GM10248 (cell line): ENCODE measurements at regions not wholly inside any gene's neighbourhood (a gene's known extent, or its start where the extent isn't known, plus 50 kb on each side); places are given as distances from the start of the nearest gene placed in this dataset.
A peak's percentile ranks its signal among the peaks of the same experiment; 100 is the strongest.

Experiments used
- CTCF ChIA-PET: fragments of 300-600 bp; sonication (Branson Sonifier 250); formaldehyde crosslinking; extraction: SDS; loops from one replicate; lab custom pipeline; 2021; ENCODE audit warnings: antibody characterized with exemption; lab: Yijun Ruan, JAX
- POLR2A ChIA-PET: fragments of 350-650 bp; sonication (Branson Sonifier 250); formaldehyde crosslinking; extraction: SDS; loops from one replicate; lab custom pipeline; 2020; ENCODE audit warnings: antibody characterized with exemption; lab: Yijun Ruan, JAX
- DNase-seq: peaks from one replicate; pipeline ENCODE4 v3.0.0; 2012; ENCODE audit errors: extremely low spot score
- CTCF ChIP-seq: IDR thresholded peaks from 2 replicates; pipeline ENCODE4 v1.5.1; 2012; ENCODE audit warnings: mild to moderate bottlenecking, low read depth; ENCODE audit errors: extremely low read depth, missing control alignments, control extremely low read depth

DNA sequence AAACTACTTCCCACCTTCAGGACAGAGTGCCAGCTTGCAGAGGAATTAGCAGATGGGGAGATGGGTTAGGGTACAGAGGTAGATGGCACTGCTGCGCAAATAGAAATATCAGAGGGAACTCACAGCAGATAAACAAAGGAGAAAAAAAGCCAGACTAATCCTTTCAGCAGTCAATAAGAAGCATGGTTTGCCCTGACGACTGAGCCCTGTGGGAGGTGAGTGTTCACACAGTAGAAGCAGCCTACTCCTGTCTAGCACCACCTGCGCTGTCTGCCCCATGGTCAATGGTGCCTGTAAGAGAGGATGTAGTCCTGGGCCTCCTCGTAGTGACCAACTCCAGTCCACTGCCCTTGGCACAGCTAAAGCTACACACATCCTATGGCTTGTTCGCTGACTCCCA, 174.1 kb downstream of the IBTK start:
- DNase-seq: no peak
- POLR2A ChIA-PET: no interaction called here
- no peak for TF ChIP-seq CTCF
- CTCF ChIA-PET: no interaction called here

GRCh38 chr6:82072751-82073150, 174.8 kb downstream of the IBTK start:
- TF ChIP-seq CTCF: no peak
- DNase-seq: no peak
- CTCF ChIA-PET: interaction anchor here (0.8 kb wide), 1 partner anchor 16 kb away, joined by 3 read pairs; no protein-coding TSS in a partner anchor
- POLR2A ChIA-PET: no interaction called here

- DNase-seq: no peak
- no peak for TF ChIP-seq CTCF
- CTCF ChIA-PET: interaction anchor here (0.8 kb wide), 1 partner anchor 17 kb away, joined by 3 read pairs; no protein-coding TSS in a partner anchor
- POLR2A ChIA-PET: no interaction called here
These were observed 175.4 kb downstream of the IBTK start for GRCh38 chr6:82072121-82072521.

DNA sequence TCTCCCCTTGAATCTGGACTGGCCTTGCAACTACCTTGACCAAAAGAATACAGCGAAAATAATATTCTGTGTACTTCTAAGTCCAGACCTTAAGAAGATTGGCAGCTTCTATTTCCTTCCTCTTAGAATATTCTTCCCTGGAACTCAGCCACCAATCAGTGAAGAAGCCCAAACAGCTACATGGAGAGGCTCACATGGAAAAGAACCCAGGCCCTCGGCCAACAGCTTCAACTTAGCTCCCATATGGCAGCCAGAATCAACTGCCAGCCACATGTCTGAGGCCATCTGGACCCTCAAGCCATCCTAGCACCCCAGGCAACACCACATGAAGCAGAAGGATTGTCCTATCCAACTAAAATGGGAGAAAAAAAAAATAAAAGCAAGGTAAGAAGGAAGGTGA, 178.8 kb downstream of the IBTK start:
- DNase-seq: no peak
- no peak for TF ChIP-seq CTCF
- ChIA-PET POLR2A (no interaction called here), CTCF (interaction anchor here (1.1 to 2.0 kb wide), 3 partner anchors 9 to 28 kb away, joined by 3 to 5 read pairs (median 5); no protein-coding TSS in a partner anchor)

- TF ChIP-seq CTCF: no peak
- CTCF ChIA-PET: interaction anchor here (0.8 to 2.2 kb wide), 8 partner anchors 7 to 999 kb away, joined by 3 to 6 read pairs (median 4); partner anchors contain the start of gene UBE3D
- POLR2A ChIA-PET: no interaction called here
- peak; percentile 48 for DNase-seq
These were observed 180.5 kb downstream of the IBTK start for GRCh38 chr6:82066991-82067411.

GRCh38 chr6:82066196-82066595, 181.3 kb downstream of the IBTK start:
- CTCF ChIA-PET: interaction anchor here (1.0 to 2.2 kb wide), 5 partner anchors 9 to 1000 kb away, joined by 3 to 6 read pairs (median 3); partner anchors contain the start of gene UBE3D
- POLR2A ChIA-PET: no interaction called here
- DNase-seq: no peak
- no peak for TF ChIP-seq CTCF
